OCI-LY1 (cell line): ENCODE measurements at regions not wholly inside any gene's neighbourhood (a gene's known extent, or its start where the extent isn't known, plus 50 kb on each side); places are given as distances from the start of the nearest gene placed in this dataset.

ENCODE experiments used
- CTCF ChIP-seq: fragments of 200-600 bp; sonication (generic), shearing (Covaris generic); IDR thresholded peaks from 2 replicates; pipeline ENCODE4 v1.5.1; 2017; ENCODE audit warnings: mild to moderate bottlenecking, antibody characterized with exemption, low read length, moderate library complexity, mixed read lengths
- EZH2 ChIP-seq: fragments of 200-600 bp; sonication (generic), shearing (Covaris generic); IDR thresholded peaks from 2 replicates; pipeline ENCODE4 v1.8.0; 2017; ENCODE audit warnings: borderline replicate concordance, mixed run types, mild to moderate bottlenecking, antibody characterized with exemption, low read length, moderate library complexity, mixed read lengths

DNA sequence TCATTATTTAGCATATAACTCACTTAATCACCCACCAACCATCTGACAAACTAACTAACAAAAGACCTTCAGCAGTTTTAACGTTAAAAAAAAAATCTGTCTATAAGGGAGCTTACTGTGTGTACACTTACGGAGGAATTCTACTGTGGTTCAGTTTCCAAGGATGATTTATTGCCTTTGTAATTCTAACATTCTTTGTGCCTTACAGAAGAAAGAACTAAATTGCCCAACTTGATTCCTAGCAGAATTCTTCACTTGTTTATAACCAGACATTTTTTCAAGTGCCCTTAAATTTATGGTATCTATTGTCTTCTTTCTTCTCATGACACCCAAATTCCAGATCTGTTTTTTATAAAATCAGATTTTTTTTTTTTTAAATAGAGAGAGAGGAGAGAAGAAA is 119.7 kb upstream of the IGSF10 start:
- no peak for TF ChIP-seq EZH2
- TF ChIP-seq CTCF, result no peak
